ENCODE measurements at regions not wholly inside any gene's neighbourhood (a gene's known extent, or its start where the extent isn't known, plus 50 kb on each side); places are given as distances from the start of the nearest gene placed in this dataset.
"Not testable (repeated sequence)": the region's sequence is repeated elsewhere in the genome, so short reads cannot be mapped to it uniquely, and the experiment has no call there.

DNA sequence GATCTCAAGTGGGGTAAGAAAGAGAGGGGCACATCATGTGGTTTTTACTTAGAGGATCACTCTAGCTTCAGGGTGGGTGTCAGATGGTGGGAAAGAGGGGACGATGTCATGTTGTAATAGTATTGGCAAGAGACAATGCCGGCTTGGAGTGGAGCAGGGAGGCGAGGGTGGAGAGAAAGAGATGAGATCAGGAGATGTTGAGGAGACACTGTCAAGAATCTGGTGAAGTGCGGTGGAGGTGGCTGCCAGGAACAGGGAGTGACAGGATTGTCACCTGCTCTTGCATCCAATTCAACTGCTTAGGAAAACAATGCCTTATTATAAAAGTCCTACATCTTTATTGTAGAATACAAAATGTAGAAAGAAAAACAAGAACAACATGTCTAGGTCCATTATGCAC is 63.0 kb upstream of the MKI67 start:
- no peak overlapping the region for H3K4me3 ChIP-seq (ENCODE audit: low read depth in 1 of 2, low read length in 1 of 2)
- TF ChIP-seq, protein P1, sequence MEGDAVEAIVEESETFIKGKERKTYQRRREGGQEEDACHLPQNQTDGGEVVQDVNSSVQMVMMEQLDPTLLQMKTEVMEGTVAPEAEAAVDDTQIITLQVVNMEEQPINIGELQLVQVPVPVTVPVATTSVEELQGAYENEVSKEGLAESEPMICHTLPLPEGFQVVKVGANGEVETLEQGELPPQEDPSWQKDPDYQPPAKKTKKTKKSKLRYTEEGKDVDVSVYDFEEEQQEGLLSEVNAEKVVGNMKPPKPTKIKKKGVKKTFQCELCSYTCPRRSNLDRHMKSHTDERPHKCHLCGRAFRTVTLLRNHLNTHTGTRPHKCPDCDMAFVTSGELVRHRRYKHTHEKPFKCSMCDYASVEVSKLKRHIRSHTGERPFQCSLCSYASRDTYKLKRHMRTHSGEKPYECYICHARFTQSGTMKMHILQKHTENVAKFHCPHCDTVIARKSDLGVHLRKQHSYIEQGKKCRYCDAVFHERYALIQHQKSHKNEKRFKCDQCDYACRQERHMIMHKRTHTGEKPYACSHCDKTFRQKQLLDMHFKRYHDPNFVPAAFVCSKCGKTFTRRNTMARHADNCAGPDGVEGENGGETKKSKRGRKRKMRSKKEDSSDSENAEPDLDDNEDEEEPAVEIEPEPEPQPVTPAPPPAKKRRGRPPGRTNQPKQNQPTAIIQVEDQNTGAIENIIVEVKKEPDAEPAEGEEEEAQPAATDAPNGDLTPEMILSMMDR (IDR thresholded peaks at IDR 0.05) = no peak
- H3K4me1 ChIP-seq (ENCODE audit: control insufficient read depth in 1 of 2, insufficient read depth in 1 of 2, low read depth in 1 of 2, low read length in 1 of 2) = no peaks in the 10 kb centered on the region
- H3K36me3 ChIP-seq = no peaks in the 10 kb centered on the region
- H3K27ac ChIP-seq = no peak overlapping the region
- peaks cover 21% of the 10 kb centered on the region for H3K27me3 ChIP-seq
- no peaks in the 10 kb centered on the region for H3K9me3 ChIP-seq

DNA sequence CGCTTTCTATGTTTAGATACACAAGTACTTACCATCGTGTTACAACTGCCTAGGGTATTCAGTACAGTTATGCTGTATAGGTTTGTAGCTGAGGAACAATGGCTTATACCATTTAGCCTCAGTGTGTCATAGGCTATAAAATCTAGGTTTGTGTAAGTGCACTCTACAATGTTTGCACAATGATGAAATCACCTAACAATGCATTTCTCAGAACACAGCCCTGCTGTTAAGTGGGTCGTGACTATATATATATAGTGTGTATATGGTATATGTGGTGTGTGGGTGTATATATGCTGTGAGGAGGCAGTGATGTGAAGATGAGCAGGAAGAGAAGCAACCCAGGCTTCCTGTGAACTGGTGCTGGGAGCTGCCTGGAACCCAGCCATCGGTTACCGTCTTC is 65.6 kb upstream of the MKI67 start:
- Histone ChIP-seq H3K4me3 (ENCODE audit: low read depth in 1 of 2, low read length in 1 of 2) (no peak overlapping the region), H3K27me3 (peaks cover 21% of the 10 kb centered on the region), H3K9me3 (no peaks in the 10 kb centered on the region), H3K4me1 (ENCODE audit: control insufficient read depth in 1 of 2, insufficient read depth in 1 of 2, low read depth in 1 of 2, low read length in 1 of 2) (no peaks in the 10 kb centered on the region), H3K27ac (no peak overlapping the region), H3K36me3 (no peaks in the 10 kb centered on the region)
- TF ChIP-seq, protein P1 (IDR thresholded peaks at IDR 0.05) = no peak

DNA sequence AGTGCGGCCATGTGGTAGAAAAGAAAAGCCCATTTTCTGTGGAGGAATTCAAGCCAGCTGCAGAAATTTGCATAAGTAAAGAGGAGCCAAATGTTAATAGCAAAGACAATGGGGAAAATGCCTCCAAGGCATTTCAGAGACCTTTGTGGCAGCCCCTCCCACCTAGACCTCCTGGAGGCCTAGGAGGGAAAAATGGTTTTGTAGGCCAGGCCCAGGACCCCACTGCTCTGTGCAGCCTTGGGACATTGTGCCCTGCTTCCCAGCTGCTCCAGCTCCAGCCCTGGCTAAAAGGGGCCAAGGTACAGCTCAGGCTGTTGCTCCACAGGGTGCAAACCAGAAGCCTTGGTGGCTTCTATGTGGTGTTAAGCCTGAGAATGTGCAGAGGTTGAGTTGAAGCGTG is 75.6 kb upstream of the MKI67 start:
- H3K4me3 ChIP-seq (ENCODE audit: low read depth in 1 of 2, low read length in 1 of 2); H3K27ac ChIP-seq; H3K27me3 ChIP-seq; H3K4me1 ChIP-seq (ENCODE audit: control insufficient read depth in 1 of 2, insufficient read depth in 1 of 2, low read depth in 1 of 2, low read length in 1 of 2); H3K9me3 ChIP-seq; H3K36me3 ChIP-seq: not testable (repeated sequence)

DNA sequence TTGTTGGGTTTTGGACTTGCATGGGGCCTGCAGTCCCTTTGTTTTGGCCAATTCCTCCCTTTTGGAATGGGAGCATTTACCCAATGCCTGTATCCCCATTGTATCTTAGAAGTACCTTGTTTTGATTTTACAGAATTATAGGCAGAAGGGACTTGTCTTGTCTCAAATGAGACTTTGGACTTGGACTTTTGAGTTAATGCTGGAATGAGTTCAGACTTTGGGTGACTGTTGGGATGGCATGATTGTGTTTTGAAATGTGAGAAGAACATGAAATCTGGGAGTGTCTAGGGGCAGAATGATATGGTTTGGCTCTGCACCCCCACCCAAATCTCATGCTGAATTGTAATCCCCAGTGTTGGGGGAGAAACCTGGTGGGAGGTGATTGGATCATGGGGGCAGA is 76.8 kb upstream of the MKI67 start:
- Histone ChIP-seq H3K36me3 (no peaks in the 10 kb centered on the region), H3K4me3 (ENCODE audit: low read depth in 1 of 2, low read length in 1 of 2) (no peak overlapping the region), H3K27ac (no peak overlapping the region), H3K27me3 (peaks cover 1% of the 10 kb centered on the region), H3K9me3 (no peaks in the 10 kb centered on the region), H3K4me1 (ENCODE audit: control insufficient read depth in 1 of 2, insufficient read depth in 1 of 2, low read depth in 1 of 2, low read length in 1 of 2) (no peaks in the 10 kb centered on the region)
- TF ChIP-seq, protein P1 (IDR thresholded peaks at IDR 0.05) = no peak

DNA sequence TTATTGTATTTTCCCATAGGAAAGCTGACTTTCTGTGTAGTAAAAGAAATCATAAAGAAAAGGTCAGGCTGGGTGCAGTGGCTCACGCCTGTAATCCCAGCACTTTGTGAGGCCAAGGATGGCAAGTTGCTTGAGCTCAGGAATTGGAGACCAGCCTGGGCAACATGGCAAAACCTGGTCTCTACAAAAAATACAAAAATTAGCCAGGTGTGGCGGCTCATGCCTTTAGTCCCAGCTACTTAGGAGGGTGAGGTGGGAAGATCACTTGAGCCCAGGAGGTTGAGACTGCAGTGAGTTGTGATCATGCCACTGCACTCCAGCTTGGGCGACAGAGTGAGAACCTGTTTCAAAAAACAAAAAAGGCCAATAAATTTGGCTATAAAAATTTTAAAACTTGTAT is 79.4 kb upstream of the MKI67 start:
- not testable (repeated sequence) for H3K4me1 ChIP-seq (ENCODE audit: control insufficient read depth in 1 of 2, insufficient read depth in 1 of 2, low read depth in 1 of 2, low read length in 1 of 2); H3K36me3 ChIP-seq

DNA sequence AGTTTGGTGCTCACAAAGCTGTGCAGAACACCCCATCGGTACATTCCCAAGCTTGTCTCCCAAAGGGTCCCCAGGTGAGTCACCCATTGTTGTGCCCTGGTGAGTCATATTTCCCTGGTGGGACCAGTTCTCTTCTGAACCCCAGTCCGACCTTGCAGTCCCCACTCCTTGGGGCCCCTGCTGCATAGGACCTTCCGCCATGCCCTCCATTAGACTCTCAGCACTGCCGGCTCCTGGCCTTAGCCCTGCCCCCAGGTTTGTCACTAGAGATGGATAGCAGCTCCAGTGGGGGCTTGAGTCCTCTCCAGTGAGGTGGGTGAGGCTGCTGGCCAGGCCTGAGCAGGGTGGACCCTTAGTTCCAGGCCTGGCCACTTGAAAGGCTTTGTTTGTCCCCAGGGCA is 80.5 kb upstream of the MKI67 start:
- no peak overlapping the region for H3K4me3 ChIP-seq (ENCODE audit: low read depth in 1 of 2, low read length in 1 of 2)
- peaks cover 5% of the 10 kb centered on the region for H3K27me3 ChIP-seq
- H3K4me1 ChIP-seq (ENCODE audit: control insufficient read depth in 1 of 2, insufficient read depth in 1 of 2, low read depth in 1 of 2, low read length in 1 of 2) = peaks cover 10 to 15% of the 10 kb centered on the region in 2 experiments
- no peak overlapping the region for H3K27ac ChIP-seq
- no peaks in the 10 kb centered on the region for H3K9me3 ChIP-seq
- TF ChIP-seq, protein P1 (IDR thresholded peaks at IDR 0.05) = no peak
- H3K36me3 ChIP-seq = no peaks in the 10 kb centered on the region

More for the DNA sequence above, 79.4 kb upstream of the MKI67 start:
- H3K4me3 ChIP-seq (ENCODE audit: low read depth in 1 of 2, low read length in 1 of 2); H3K27me3 ChIP-seq; H3K27ac ChIP-seq; H3K9me3 ChIP-seq: not testable (repeated sequence)

DNA sequence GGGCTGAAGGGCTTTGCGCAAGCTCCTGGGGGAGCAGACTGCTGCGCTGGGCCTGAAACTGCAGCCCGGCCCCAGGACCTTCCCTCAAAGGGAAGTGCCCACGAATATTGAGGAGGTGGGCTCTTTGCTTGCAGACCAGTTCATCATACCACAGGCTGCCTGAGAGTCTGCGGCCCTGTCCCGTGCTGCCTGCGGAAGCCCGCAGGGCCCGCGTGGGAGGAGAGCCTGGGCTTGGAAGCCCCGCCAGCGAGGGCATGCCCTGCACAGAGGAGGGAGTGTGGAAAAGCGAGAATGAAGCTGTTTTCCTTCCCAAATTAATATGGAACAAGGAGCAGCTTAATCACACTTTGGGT is 83.6 kb upstream of the MKI67 start:
- H3K4me1 ChIP-seq (ENCODE audit: control insufficient read depth in 1 of 2, insufficient read depth in 1 of 2, low read depth in 1 of 2, low read length in 1 of 2) = peaks cover 20 to 26% of the 10 kb centered on the region in 2 experiments
- H3K27me3 ChIP-seq = peaks cover 5% of the 10 kb centered on the region
- TF ChIP-seq, protein P1 (IDR thresholded peaks at IDR 0.05) = no peak
- H3K9me3 ChIP-seq = no peaks in the 10 kb centered on the region
- peak overlapping the region; percentile 94 for H3K27ac ChIP-seq
- H3K36me3 ChIP-seq = no peaks in the 10 kb centered on the region
- peak overlapping the region; percentile 87 to 98 for H3K4me3 ChIP-seq (ENCODE audit: low read depth in 1 of 2, low read length in 1 of 2)
